ENCODE measurements at regions not wholly inside any gene's neighbourhood (a gene's known extent, or its start where the extent isn't known, plus 50 kb on each side); places are given as distances from the start of the nearest gene placed in this dataset.

GRCh38 chr21:15224346-15225086, 159.7 kb upstream of the NRIP1 start:
- Mint-ChIP-seq H3K9me3 (peaks cover 0 to 7% (median 0%) of the 10 kb centered on the region in 7 donors), H3K27ac (peak overlapping the region; percentile 52 to 97 (median 93)), H3K27me3 (ENCODE audit: low read depth in 3 of 3) (peaks cover 0 to 3% (median 0%) of the 10 kb centered on the region in 3 donors), H3K36me3 (peaks cover 2 to 5% of the 10 kb centered on the region in 2 donors), H3K4me1 (peaks cover 48% of the 10 kb centered on the region), H3K4me3 (no peak overlapping the region)
- intact Hi-C loops (cut with micrococcal nuclease), result loop anchor here (5.0 to 10.0 kb wide), 4 partner anchors 157 to 680 kb away; partner anchors contain the start of genes NRIP1 (in 1 of the 2) and SAMSN1 (in 1 of the 2)
- no peaks in the 10 kb centered on the region for H3K36me3 ChIP-seq (replicated peaks in 1 of 2; ENCODE audit: control insufficient read depth in 1 of 2, insufficient read depth in 2 of 2, low read length in 2 of 2)
- no peaks in the 10 kb centered on the region for H3K27me3 ChIP-seq (ENCODE audit: control insufficient read depth in 2 of 2, insufficient read depth in 2 of 2, low read length in 2 of 2)
- peaks cover 49 to 54% of the 10 kb centered on the region in 2 donors for H3K4me1 ChIP-seq (ENCODE audit: control insufficient read depth in 1 of 2, insufficient read depth in 2 of 2, low read length in 2 of 2)
- no peak overlapping the region for H3K4me2 ChIP-seq (replicated peaks; ENCODE audit: extremely low read depth, low read length, poor library complexity, severe bottlenecking)
- no peak overlapping the region for H2AFZ ChIP-seq (ENCODE audit: insufficient read depth, low read depth, low read length, poor library complexity, severe bottlenecking)
- 100% methylated on average over 4 of the region's 6 CpGs for WGBS (ENCODE audit: insufficient coverage)
- no peak overlapping the region for H3K9ac ChIP-seq (ENCODE audit: insufficient read depth, low read length, poor library complexity, severe bottlenecking)
- TF ChIP-seq CTCF (IDR thresholded peaks at IDR 0.05), result no peak
- H3K4me3 ChIP-seq (replicated peaks in 1 of 3; ENCODE audit: low read depth in 2 of 3, low read length in 3 of 3), result no peak overlapping the region
- DNase-seq, result peak; percentile 79 to 92 (median 88)
- peak overlapping the region in 1 of 2 donors; percentile 88 for H3K27ac ChIP-seq (ENCODE audit: low read depth in 1 of 2, low read length in 2 of 2)
- no peaks in the 10 kb centered on the region for H3K79me2 ChIP-seq (ENCODE audit: insufficient read depth, low read length)
- no peaks in the 10 kb centered on the region for H4K20me1 ChIP-seq (ENCODE audit: insufficient read depth, low read length)
- no peaks in the 10 kb centered on the region for H3K9me3 ChIP-seq (replicated peaks in 1 of 2; ENCODE audit: control insufficient read depth in 1 of 2, insufficient read depth in 1 of 2, low read length in 2 of 2)

- no peak overlapping the region for H3K9ac ChIP-seq (ENCODE audit: insufficient read depth, low read length, poor library complexity, severe bottlenecking)
- H3K4me2 ChIP-seq (replicated peaks; ENCODE audit: extremely low read depth, low read length, poor library complexity, severe bottlenecking), result no peak overlapping the region
- no peak for DNase-seq
- 100% methylated on average over 2 of the region's 3 CpGs for WGBS (ENCODE audit: insufficient coverage)
- Mint-ChIP-seq H3K27me3 (ENCODE audit: low read depth in 3 of 3) (peaks cover 0 to 3% (median 0%) of the 10 kb centered on the region in 3 donors), H3K4me3 (no peak overlapping the region), H3K36me3 (peaks cover 2 to 5% of the 10 kb centered on the region in 2 donors), H3K4me1 (peaks cover 19% of the 10 kb centered on the region), H3K9me3 (peaks cover 0 to 7% (median 0%) of the 10 kb centered on the region in 7 donors), H3K27ac (no peak overlapping the region)
- no peaks in the 10 kb centered on the region for H4K20me1 ChIP-seq (ENCODE audit: insufficient read depth, low read length)
- H3K79me2 ChIP-seq (ENCODE audit: insufficient read depth, low read length), result no peaks in the 10 kb centered on the region
- TF ChIP-seq CTCF (IDR thresholded peaks at IDR 0.05), result no peak
- no peaks in the 10 kb centered on the region for H3K27me3 ChIP-seq (ENCODE audit: control insufficient read depth in 2 of 2, insufficient read depth in 2 of 2, low read length in 2 of 2)
- H3K36me3 ChIP-seq (replicated peaks in 1 of 2; ENCODE audit: control insufficient read depth in 1 of 2, insufficient read depth in 2 of 2, low read length in 2 of 2), result no peaks in the 10 kb centered on the region
- no peak overlapping the region for H3K4me3 ChIP-seq (replicated peaks in 1 of 3; ENCODE audit: low read depth in 2 of 3, low read length in 3 of 3)
- peaks cover 16 to 20% of the 10 kb centered on the region in 2 donors for H3K4me1 ChIP-seq (ENCODE audit: control insufficient read depth in 1 of 2, insufficient read depth in 2 of 2, low read length in 2 of 2)
- H2AFZ ChIP-seq (ENCODE audit: insufficient read depth, low read depth, low read length, poor library complexity, severe bottlenecking), result no peak overlapping the region
- H3K27ac ChIP-seq (ENCODE audit: low read depth in 1 of 2, low read length in 2 of 2), result no peak overlapping the region
- intact Hi-C loops (cut with micrococcal nuclease), result loop anchor here in 1 of 2 donors (10.0 kb wide), 1 partner anchor 683 kb away; the partner anchor contains the start of gene SAMSN1
- no peaks in the 10 kb centered on the region for H3K9me3 ChIP-seq (replicated peaks in 1 of 2; ENCODE audit: control insufficient read depth in 1 of 2, insufficient read depth in 1 of 2, low read length in 2 of 2)
Observed at GRCh38 chr21:15227919-15228318, 163.1 kb upstream of the NRIP1 start.

Measured in CD14-positive monocyte (primary cell).